Spleen (tissue), 11 donors: ENCODE measurements at regions not wholly inside any gene's neighbourhood (a gene's known extent, or its start where the extent isn't known, plus 50 kb on each side); places are given as distances from the start of the nearest gene placed in this dataset.

ENCODE experiments used
- DNase-seq: peaks from one replicate; pipeline ENCODE4 v3.0.0-alpha.2; 2020
- H3K27ac ChIP-seq, 8 donors: fragments of 200-600 bp; sonication (generic) in 7 of 8; 1 replicate in 4 of 8; 2 replicates in 4 of 8; pipeline versions ENCODE4 v1.5.0 to v1.8.0; 2016 to 2021; ENCODE audit warnings: inconsistent platforms in 4 of 8, mild to moderate bottlenecking in 4 of 8, moderate library complexity in 1 of 8
- H3K27me3 ChIP-seq, 7 donors: fragments of 200-600 bp; sonication (generic) in 6 of 7; replicated peaks in 1 of 7; 1 replicate in 4 of 7; 2 replicates in 3 of 7; pipeline versions ENCODE4 v1.5.0 to v1.8.0; 2016 to 2021; ENCODE audit warnings: inconsistent platforms in 3 of 7, mild to moderate bottlenecking in 1 of 7
- H3K36me3 ChIP-seq, 6 donors: fragments of 200-600 bp; sonication (generic) in 5 of 6; 1 replicate in 4 of 6; 2 replicates in 2 of 6; pipeline versions ENCODE4 v1.5.0 to v1.8.0; 2016 to 2021; ENCODE audit warnings: inconsistent platforms in 2 of 6
- H3K4me1 ChIP-seq, 6 donors: fragments of 200-600 bp; sonication (generic) in 5 of 6; 1 replicate in 3 of 6; 2 replicates in 3 of 6; pipeline versions ENCODE4 v1.5.0 to v1.8.0; 2016 to 2021; ENCODE audit warnings: inconsistent platforms in 3 of 6
- H3K4me3 ChIP-seq, 8 donors: fragments of 200-600 bp; sonication (generic) in 7 of 8; 1 replicate in 4 of 8; 2 replicates in 4 of 8; pipeline versions ENCODE4 v1.5.0 to v1.8.0; 2016 to 2021; ENCODE audit warnings: inconsistent platforms in 4 of 8, mild to moderate bottlenecking in 4 of 8, moderate library complexity in 2 of 8
- H3K9me3 ChIP-seq, 8 donors: fragments of 200-600 bp; sonication (generic) in 7 of 8; 1 replicate in 4 of 8; 2 replicates in 4 of 8; pipeline versions ENCODE4 v1.5.0 to v1.8.0; 2016 to 2021; ENCODE audit warnings: inconsistent platforms in 4 of 8
- POLR2A ChIP-seq, 3 donors: fragments of 450-650 bp; IDR thresholded peaks; one replicate each; pipeline ENCODE4 v1.5.1; 2017; ENCODE audit warnings: antibody characterized with exemption in 3 of 3, mild to moderate bottlenecking in 1 of 3
- POLR2AphosphoS5 ChIP-seq, 3 donors: sonication (generic); formaldehyde crosslinking; IDR thresholded peaks; one replicate each; pipeline ENCODE4 v1.5.1; 2017; ENCODE audit warnings: antibody characterized with exemption in 3 of 3
- WGBS, 5 donors: extraction: QIAGEN DNeasy Blood & Tissue Kit in 3 of 5; methylation state at CpG; one replicate each; pipeline versions ENCODE4 v1.1.5 to v1.1.7; 2013 to 2018; 5-methylcytosine and 5-hydroxymethylcytosine counted together
- intact Hi-C: fragments of 100-400 bp; cut with DNase I; formaldehyde crosslinking; loops from one replicate; pipeline ENCODE4 v1.15.0; 2023; ENCODE audit warnings: low total_unique reads
- TF ChIP-seq, protein P1 (sequence below), 11 experiments: fragments of 200-600 bp in 7 of 11; fragments of 450-650 bp in 4 of 11; sonication (generic) in 4 of 11; IDR thresholded peaks in 8 of 11; conservative IDR thresholded peaks in 3 of 11; 1 replicate in 7 of 11; 2 replicates in 4 of 11; pipeline versions ENCODE4 v1.4.0 to v1.8.0; 2016 to 2021; ENCODE audit warnings: antibody characterized with exemption in 11 of 11, inconsistent platforms in 4 of 11, mild to moderate bottlenecking in 1 of 11
- donor health status: healthy with polysubstance abuse.
- donor health status: DM: no; HTN: no; CAD: no; lungs with moderate emphysema.
- donor health status: DM: no; HTN: no; CAD: no.
- donor health status: Bipolar disorder and iron deficiency.
- donor health status: healthy.
- donor health status: DM: no; HTN: no; CAD: no.
- donor health status: DM: yes; HTN: yes; CAD: no.

DNA sequence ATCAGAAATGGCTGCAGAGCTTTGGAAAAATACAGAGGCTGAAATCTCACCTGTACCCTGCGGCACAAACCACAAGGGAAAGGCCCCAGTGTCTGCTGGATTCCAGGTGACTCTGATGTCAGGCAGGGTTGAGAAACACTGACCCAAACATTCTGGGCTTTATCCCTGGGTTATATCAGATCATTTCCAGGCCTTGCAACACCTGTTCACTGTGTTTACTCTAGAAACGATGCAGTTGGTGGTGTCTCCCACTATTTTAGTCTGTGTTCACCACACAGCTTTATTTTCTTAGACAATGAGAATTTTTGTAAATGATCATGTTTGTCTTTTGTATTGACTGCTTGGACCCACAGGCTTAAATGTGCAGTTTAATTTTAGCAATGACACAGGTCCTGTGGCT is 151.5 kb upstream of the SDK2 start:
- H3K36me3 ChIP-seq = no peaks in the 10 kb centered on the region
- H3K4me1 ChIP-seq = no peaks in the 10 kb centered on the region
- H3K27ac ChIP-seq = no peak overlapping the region
- H3K9me3 ChIP-seq = no peaks in the 10 kb centered on the region
- no peak for DNase-seq
- intact Hi-C loops = no loop called here
- no peak overlapping the region for H3K4me3 ChIP-seq
- H3K27me3 ChIP-seq = peaks cover 0 to 48% (median 0%) of the 10 kb centered on the region in 7 donors
- WGBS, 5 donors = 70 to 92% (median 85%) methylated on average over 2 of the region's 2 CpGs
- no peak for TF ChIP-seq POLR2A (IDR thresholded peaks at IDR 0.05)
- TF ChIP-seq, protein P1, sequence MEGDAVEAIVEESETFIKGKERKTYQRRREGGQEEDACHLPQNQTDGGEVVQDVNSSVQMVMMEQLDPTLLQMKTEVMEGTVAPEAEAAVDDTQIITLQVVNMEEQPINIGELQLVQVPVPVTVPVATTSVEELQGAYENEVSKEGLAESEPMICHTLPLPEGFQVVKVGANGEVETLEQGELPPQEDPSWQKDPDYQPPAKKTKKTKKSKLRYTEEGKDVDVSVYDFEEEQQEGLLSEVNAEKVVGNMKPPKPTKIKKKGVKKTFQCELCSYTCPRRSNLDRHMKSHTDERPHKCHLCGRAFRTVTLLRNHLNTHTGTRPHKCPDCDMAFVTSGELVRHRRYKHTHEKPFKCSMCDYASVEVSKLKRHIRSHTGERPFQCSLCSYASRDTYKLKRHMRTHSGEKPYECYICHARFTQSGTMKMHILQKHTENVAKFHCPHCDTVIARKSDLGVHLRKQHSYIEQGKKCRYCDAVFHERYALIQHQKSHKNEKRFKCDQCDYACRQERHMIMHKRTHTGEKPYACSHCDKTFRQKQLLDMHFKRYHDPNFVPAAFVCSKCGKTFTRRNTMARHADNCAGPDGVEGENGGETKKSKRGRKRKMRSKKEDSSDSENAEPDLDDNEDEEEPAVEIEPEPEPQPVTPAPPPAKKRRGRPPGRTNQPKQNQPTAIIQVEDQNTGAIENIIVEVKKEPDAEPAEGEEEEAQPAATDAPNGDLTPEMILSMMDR (IDR thresholded peaks at IDR 0.05 in 8 of 11, conservative IDR thresholded peaks at IDR 0.05 in 3 of 11) = no peak
- no peak for TF ChIP-seq POLR2AphosphoS5 (IDR thresholded peaks at IDR 0.05)

DNA sequence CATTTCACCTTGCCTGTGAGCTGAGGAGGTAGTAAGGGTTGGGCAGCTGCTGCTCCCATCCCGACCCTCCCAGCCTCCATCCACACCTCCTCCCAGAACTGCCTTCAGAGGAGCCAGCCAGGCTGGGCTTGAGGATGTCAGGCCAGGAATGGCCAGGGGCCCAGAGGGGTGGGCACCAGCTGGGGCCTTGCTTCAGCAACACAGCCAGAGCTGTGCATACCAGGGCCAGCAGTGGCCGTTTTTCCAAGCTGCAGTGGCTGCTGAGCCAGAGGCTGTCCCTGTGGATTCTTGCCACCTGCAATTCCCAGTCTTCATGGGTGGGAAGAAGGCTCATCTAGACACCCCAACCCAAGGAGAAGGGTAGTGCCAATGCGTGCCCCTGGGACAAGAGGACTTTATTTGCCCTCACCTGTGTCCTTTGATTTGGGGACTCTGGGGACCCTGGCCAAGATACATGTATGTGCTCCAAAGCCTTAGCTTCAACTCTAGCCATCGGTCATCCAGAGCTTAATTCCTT is 153.4 kb upstream of the SDK2 start:
- H3K27me3 ChIP-seq = peaks cover 0 to 59% (median 0%) of the 10 kb centered on the region in 7 donors
- no peak overlapping the region for H3K27ac ChIP-seq
- no peak for TF ChIP-seq POLR2AphosphoS5 (IDR thresholded peaks at IDR 0.05)
- no peak for TF ChIP-seq POLR2A (IDR thresholded peaks at IDR 0.05)
- TF ChIP-seq, protein P1 (IDR thresholded peaks at IDR 0.05 in 8 of 11, conservative IDR thresholded peaks at IDR 0.05 in 3 of 11) = no peak
- H3K36me3 ChIP-seq = no peaks in the 10 kb centered on the region
- DNase-seq = no peak
- H3K9me3 ChIP-seq = peaks cover 0 to 5% (median under 1%) of the 10 kb centered on the region in 8 donors
- intact Hi-C loops = no loop called here
- 62 to 83% (median 70%) methylated on average over 4 of the region's 4 CpGs for WGBS, 5 donors
- no peak overlapping the region for H3K4me3 ChIP-seq
- no peaks in the 10 kb centered on the region for H3K4me1 ChIP-seq

DNA sequence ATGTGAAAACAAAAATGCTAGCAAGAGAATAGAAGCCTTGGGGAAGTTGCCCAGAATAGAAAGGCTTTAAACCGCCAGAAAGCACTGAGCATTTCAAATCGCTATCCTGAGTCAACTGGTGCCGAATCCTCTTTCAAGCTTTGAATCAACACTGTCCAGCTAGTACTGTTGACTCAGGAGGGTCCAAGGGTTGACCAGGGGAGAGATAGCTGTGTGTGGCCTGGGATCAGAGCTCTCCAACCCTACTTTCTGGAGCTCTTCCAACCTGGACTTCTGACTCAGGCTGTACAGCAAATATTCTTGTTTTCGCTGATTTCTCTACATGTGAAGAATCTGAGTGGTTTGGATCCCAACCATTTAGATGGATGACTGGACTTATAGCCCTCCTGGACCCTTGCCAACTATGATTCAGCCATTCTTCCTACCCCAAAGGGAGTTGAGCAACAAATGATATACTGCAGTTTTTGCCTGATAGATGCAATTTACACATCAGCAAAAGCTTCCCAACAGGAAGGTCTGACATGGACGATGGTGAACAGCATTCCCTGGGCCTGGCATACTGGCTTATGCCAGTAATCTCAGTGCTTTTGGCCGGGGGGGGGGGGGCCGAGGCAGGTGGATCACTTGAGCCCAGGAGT is 154.0 kb upstream of the SDK2 start:
- peaks cover 0 to 11% (median 5%) of the 10 kb centered on the region in 8 donors for H3K9me3 ChIP-seq
- no peak for DNase-seq
- H3K27ac ChIP-seq = no peak overlapping the region
- no peaks in the 10 kb centered on the region for H3K4me1 ChIP-seq
- no peaks in the 10 kb centered on the region for H3K36me3 ChIP-seq
- WGBS, 5 donors = 46 to 75% (median 64%) methylated on average over 6 to 7 of the region's 7 CpGs
- TF ChIP-seq POLR2AphosphoS5 (IDR thresholded peaks at IDR 0.05) = no peak
- no peak for TF ChIP-seq POLR2A (IDR thresholded peaks at IDR 0.05)
- TF ChIP-seq, protein P1 (IDR thresholded peaks at IDR 0.05 in 8 of 11, conservative IDR thresholded peaks at IDR 0.05 in 3 of 11) = no peak
- peaks cover 0 to 56% (median 0%) of the 10 kb centered on the region in 7 donors for H3K27me3 ChIP-seq
- H3K4me3 ChIP-seq = no peak overlapping the region
- intact Hi-C loops = no loop called here

DNA sequence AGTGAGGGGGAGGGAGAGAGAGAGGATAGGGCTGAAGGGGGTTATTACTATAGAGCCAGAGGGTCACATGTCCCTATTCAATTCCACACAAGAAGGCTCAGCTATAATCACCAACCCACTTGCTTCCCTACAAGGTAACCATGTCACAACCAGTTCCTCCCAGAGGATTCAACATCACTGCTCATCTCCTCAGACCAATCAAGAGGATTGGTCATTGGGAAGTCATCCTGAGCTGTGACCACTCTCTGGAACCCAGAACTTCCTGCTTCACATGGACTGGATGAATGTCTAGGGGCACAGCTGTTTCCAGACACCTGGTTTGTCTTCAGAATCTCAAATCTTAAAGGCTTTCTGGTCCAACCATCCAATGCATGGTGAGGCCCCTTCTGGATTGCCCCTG is 154.9 kb upstream of the SDK2 start:
- intact Hi-C loops = no loop called here
- DNase-seq = no peak

More for the DNA sequence above, 154.9 kb upstream of the SDK2 start:
- no peaks in the 10 kb centered on the region for H3K4me1 ChIP-seq
- peaks cover 0 to 57% (median 0%) of the 10 kb centered on the region in 7 donors for H3K27me3 ChIP-seq
- peaks cover 0 to 15% (median 6%) of the 10 kb centered on the region in 8 donors for H3K9me3 ChIP-seq
- no peaks in the 10 kb centered on the region for H3K36me3 ChIP-seq
- H3K4me3 ChIP-seq = no peak overlapping the region
- H3K27ac ChIP-seq = no peak overlapping the region
- TF ChIP-seq POLR2A (IDR thresholded peaks at IDR 0.05) = no peak
- TF ChIP-seq, protein P1 (IDR thresholded peaks at IDR 0.05 in 8 of 11, conservative IDR thresholded peaks at IDR 0.05 in 3 of 11) = no peak
- TF ChIP-seq POLR2AphosphoS5 (IDR thresholded peaks at IDR 0.05) = no peak
